CD14-positive monocyte (primary cell): ENCODE measurements at regions not wholly inside any gene's neighbourhood (a gene's known extent, or its start where the extent isn't known, plus 50 kb on each side); places are given as distances from the start of the nearest gene placed in this dataset.

Source experiments
- DNase-seq, 3 donors: peaks; one replicate each; pipeline ENCODE4 v3.0.0-alpha.2; 2011 to 2022
- H2AFZ ChIP-seq: 2 replicates; pipeline ENCODE4 v1.6.0; 2012; ENCODE audit warnings: mild to moderate bottlenecking, low read depth, low read length, inconsistent platforms; ENCODE audit not compliant: insufficient read depth, poor library complexity, severe bottlenecking
- H3K27ac ChIP-seq, 2 donors: 1 replicate in 1 of 2; 2 replicates in 1 of 2; pipeline ENCODE4 v1.5.1; 2012 to 2013; ENCODE audit warnings: low read length in 2 of 2, control low read depth in 1 of 2, inconsistent platforms in 1 of 2, low read depth in 1 of 2, mild to moderate bottlenecking in 1 of 2
- H3K27me3 ChIP-seq, 2 donors: one replicate each; pipeline versions ENCODE4 v1.6.0 to v1.6.1; 2011 to 2013; ENCODE audit warnings: low read length in 2 of 2; ENCODE audit not compliant: control insufficient read depth in 2 of 2, insufficient read depth in 2 of 2
- H3K36me3 ChIP-seq, 2 donors: replicated peaks in 1 of 2; 1 replicate in 1 of 2; 2 replicates in 1 of 2; pipeline versions ENCODE4 v1.5.1 to v1.6.1; 2012 to 2013; ENCODE audit warnings: low read length in 2 of 2, control low read depth in 1 of 2, inconsistent platforms in 1 of 2, mild to moderate bottlenecking in 1 of 2; ENCODE audit not compliant: insufficient read depth in 2 of 2, control insufficient read depth in 1 of 2
- H3K4me1 ChIP-seq, 2 donors: 1 replicate in 1 of 2; 2 replicates in 1 of 2; pipeline versions ENCODE4 v1.5.1 to v1.6.1; 2012 to 2013; ENCODE audit warnings: low read length in 2 of 2, control low read depth in 1 of 2, inconsistent platforms in 1 of 2, mild to moderate bottlenecking in 1 of 2, moderate library complexity in 1 of 2; ENCODE audit not compliant: insufficient read depth in 2 of 2, control insufficient read depth in 1 of 2
- H3K4me2 ChIP-seq: replicated peaks from 2 replicates; pipeline ENCODE3; 2012; ENCODE audit warnings: low read length, moderate library complexity, mild to moderate bottlenecking; ENCODE audit not compliant: poor library complexity, severe bottlenecking; ENCODE audit errors: extremely low read depth
- H3K4me3 ChIP-seq, 3 experiments: fragments of 200-600 bp in 1 of 3; sonication (generic) in 1 of 3; replicated peaks in 1 of 3; 1 replicate in 2 of 3; 2 replicates in 1 of 3; pipeline ENCODE4 v1.5.1; 2011 to 2013; ENCODE audit warnings: low read length in 3 of 3, mild to moderate bottlenecking in 3 of 3, control low read depth in 2 of 3, low read depth in 2 of 3, inconsistent platforms in 1 of 3, moderate library complexity in 1 of 3
- H3K79me2 ChIP-seq: 2 replicates; pipeline ENCODE4 v1.6.0; 2012; ENCODE audit warnings: mild to moderate bottlenecking, control low read depth, inconsistent platforms, low read length, moderate library complexity; ENCODE audit not compliant: insufficient read depth
- H3K9ac ChIP-seq: 2 replicates; pipeline ENCODE4 v1.6.0; 2017; ENCODE audit warnings: low read length, mild to moderate bottlenecking; ENCODE audit not compliant: insufficient read depth, poor library complexity, severe bottlenecking
- H3K9me3 ChIP-seq, 2 donors: replicated peaks in 1 of 2; 1 replicate in 1 of 2; 2 replicates in 1 of 2; pipeline versions ENCODE4 v1.5.1 to v1.6.1; 2012 to 2013; ENCODE audit warnings: low read length in 2 of 2, control low read depth in 1 of 2; ENCODE audit not compliant: control insufficient read depth in 1 of 2, insufficient read depth in 1 of 2
- H4K20me1 ChIP-seq: 2 replicates; pipeline ENCODE4 v1.6.0; 2012; ENCODE audit warnings: mild to moderate bottlenecking, low read length, control low read depth, moderate library complexity; ENCODE audit not compliant: insufficient read depth
- H3K27ac Mint-ChIP-seq, 7 donors: one replicate each; pipeline ENCODE4 v1.8.0; 2020; ENCODE audit warnings: mild to moderate bottlenecking in 7 of 7, mixed read lengths in 7 of 7, moderate library complexity in 6 of 7, inconsistent platforms in 2 of 7
- H3K27me3 Mint-ChIP-seq, 3 donors: one replicate each; pipeline ENCODE4 v1.8.0; 2021 to 2022; ENCODE audit warnings: low read depth in 3 of 3, mild to moderate bottlenecking in 3 of 3, mixed read lengths in 3 of 3, moderate library complexity in 3 of 3, inconsistent platforms in 1 of 3
- H3K36me3 Mint-ChIP-seq, 2 donors: one replicate each; pipeline ENCODE4 v1.8.0; 2020; ENCODE audit warnings: mixed read lengths in 2 of 2, inconsistent platforms in 1 of 2, mild to moderate bottlenecking in 1 of 2
- H3K4me1 Mint-ChIP-seq: one replicate; pipeline ENCODE4 v1.8.0; 2020; ENCODE audit warnings: mild to moderate bottlenecking, mixed read lengths
- H3K4me3 Mint-ChIP-seq, 2 donors: one replicate each; pipeline ENCODE4 v1.8.0; 2020; ENCODE audit warnings: mild to moderate bottlenecking in 2 of 2, mixed read lengths in 2 of 2, moderate library complexity in 1 of 2
- H3K9me3 Mint-ChIP-seq, 7 donors: one replicate each; pipeline ENCODE4 v1.8.0; 2020 to 2022; ENCODE audit warnings: mixed read lengths in 7 of 7, mild to moderate bottlenecking in 6 of 7, moderate library complexity in 6 of 7, inconsistent platforms in 2 of 7
- WGBS: methylation state at CpG from one replicate; pipeline ENCODE4 v1.1.5; 2013; ENCODE audit warnings: missing lambda C conversion rate; ENCODE audit not compliant: insufficient coverage; 5-methylcytosine and 5-hydroxymethylcytosine counted together
- intact Hi-C, 2 donors: fragments of 100-400 bp; cut with micrococcal nuclease; formaldehyde crosslinking; loops; one replicate each; pipeline versions ENCODE4 v1.15.0 to v1.15.1; 2023
- TF ChIP-seq, protein P1 (sequence below): fragments of 200-600 bp; IDR thresholded peaks from one replicate; pipeline ENCODE4 v1.8.0; 2022; ENCODE audit warnings: antibody characterized with exemption, mild to moderate bottlenecking

GRCh38 chr6:140433072-140433471 is 1058.6 kb upstream of the CITED2 start:
- no peak overlapping the region for H2AFZ ChIP-seq
- DNase-seq = no peak
- H3K27me3 ChIP-seq = no peaks in the 10 kb centered on the region
- WGBS = 77% methylated on average over 3 of the region's 4 CpGs
- H3K79me2 ChIP-seq = no peaks in the 10 kb centered on the region
- no peaks in the 10 kb centered on the region for H3K36me3 Mint-ChIP-seq
- no peak overlapping the region for H3K27ac ChIP-seq
- no peak overlapping the region for H3K4me3 Mint-ChIP-seq
- H3K4me3 ChIP-seq = no peak overlapping the region
- H3K4me2 ChIP-seq = no peak overlapping the region
- peaks cover 7 to 26% (median 11%) of the 10 kb centered on the region in 7 donors for H3K9me3 Mint-ChIP-seq
- no peak overlapping the region for H3K9ac ChIP-seq
- no peak overlapping the region for H3K27ac Mint-ChIP-seq
- TF ChIP-seq, protein P1, sequence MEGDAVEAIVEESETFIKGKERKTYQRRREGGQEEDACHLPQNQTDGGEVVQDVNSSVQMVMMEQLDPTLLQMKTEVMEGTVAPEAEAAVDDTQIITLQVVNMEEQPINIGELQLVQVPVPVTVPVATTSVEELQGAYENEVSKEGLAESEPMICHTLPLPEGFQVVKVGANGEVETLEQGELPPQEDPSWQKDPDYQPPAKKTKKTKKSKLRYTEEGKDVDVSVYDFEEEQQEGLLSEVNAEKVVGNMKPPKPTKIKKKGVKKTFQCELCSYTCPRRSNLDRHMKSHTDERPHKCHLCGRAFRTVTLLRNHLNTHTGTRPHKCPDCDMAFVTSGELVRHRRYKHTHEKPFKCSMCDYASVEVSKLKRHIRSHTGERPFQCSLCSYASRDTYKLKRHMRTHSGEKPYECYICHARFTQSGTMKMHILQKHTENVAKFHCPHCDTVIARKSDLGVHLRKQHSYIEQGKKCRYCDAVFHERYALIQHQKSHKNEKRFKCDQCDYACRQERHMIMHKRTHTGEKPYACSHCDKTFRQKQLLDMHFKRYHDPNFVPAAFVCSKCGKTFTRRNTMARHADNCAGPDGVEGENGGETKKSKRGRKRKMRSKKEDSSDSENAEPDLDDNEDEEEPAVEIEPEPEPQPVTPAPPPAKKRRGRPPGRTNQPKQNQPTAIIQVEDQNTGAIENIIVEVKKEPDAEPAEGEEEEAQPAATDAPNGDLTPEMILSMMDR = no peak
- no peaks in the 10 kb centered on the region for H4K20me1 ChIP-seq
- no peaks in the 10 kb centered on the region for H3K36me3 ChIP-seq
- peaks cover 4 to 9% of the 10 kb centered on the region in 2 donors for H3K9me3 ChIP-seq
- no peaks in the 10 kb centered on the region for H3K27me3 Mint-ChIP-seq
- intact Hi-C loops = no loop called here
- no peaks in the 10 kb centered on the region for H3K4me1 ChIP-seq
- no peaks in the 10 kb centered on the region for H3K4me1 Mint-ChIP-seq

DNA sequence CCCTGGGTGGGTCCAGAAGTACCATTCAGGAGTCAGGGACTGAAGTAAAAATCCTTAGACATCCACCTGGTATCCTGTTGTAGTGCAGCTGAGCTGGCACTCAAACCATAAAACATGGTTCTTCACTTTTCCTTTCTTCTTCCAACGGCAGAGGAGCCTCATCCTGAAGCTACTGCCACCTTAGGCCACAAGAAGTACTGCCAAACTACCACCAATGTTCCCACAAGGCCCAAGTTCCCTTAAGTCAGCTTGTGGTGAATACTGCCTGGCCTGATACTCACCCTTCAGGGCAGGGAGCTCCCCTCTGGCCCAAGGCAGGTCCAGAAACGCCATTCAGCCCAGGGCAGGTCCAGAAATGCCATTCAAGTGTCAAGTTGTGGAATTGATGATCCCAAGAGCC is 1053.4 kb upstream of the CITED2 start:
- H3K4me1 ChIP-seq = no peaks in the 10 kb centered on the region
- H3K27me3 ChIP-seq = no peaks in the 10 kb centered on the region
- no peak overlapping the region for H3K9ac ChIP-seq
- H3K27ac Mint-ChIP-seq = no peak overlapping the region
- no peaks in the 10 kb centered on the region for H3K4me1 Mint-ChIP-seq
- peaks cover 0 to 7% (median 3%) of the 10 kb centered on the region in 7 donors for H3K9me3 Mint-ChIP-seq
- H2AFZ ChIP-seq = no peak overlapping the region
- H3K27ac ChIP-seq = no peak overlapping the region
- H3K4me2 ChIP-seq = no peak overlapping the region
- 95% methylated on average over 2 of the region's 2 CpGs for WGBS
- H3K9me3 ChIP-seq = peaks cover 0 to 3% of the 10 kb centered on the region in 2 donors
- TF ChIP-seq, protein P1 = no peak
- no peaks in the 10 kb centered on the region for H3K36me3 ChIP-seq
- H3K4me3 ChIP-seq = no peak overlapping the region
- no peaks in the 10 kb centered on the region for H3K27me3 Mint-ChIP-seq
- no peak for DNase-seq
- no peaks in the 10 kb centered on the region for H3K79me2 ChIP-seq
- no peak overlapping the region for H3K4me3 Mint-ChIP-seq
- intact Hi-C loops = no loop called here
- H4K20me1 ChIP-seq = no peaks in the 10 kb centered on the region
- no peaks in the 10 kb centered on the region for H3K36me3 Mint-ChIP-seq
